ENCODE measurements at regions not wholly inside any gene's neighbourhood (a gene's known extent, or its start where the extent isn't known, plus 50 kb on each side); places are given as distances from the start of the nearest gene placed in this dataset.

DNA sequence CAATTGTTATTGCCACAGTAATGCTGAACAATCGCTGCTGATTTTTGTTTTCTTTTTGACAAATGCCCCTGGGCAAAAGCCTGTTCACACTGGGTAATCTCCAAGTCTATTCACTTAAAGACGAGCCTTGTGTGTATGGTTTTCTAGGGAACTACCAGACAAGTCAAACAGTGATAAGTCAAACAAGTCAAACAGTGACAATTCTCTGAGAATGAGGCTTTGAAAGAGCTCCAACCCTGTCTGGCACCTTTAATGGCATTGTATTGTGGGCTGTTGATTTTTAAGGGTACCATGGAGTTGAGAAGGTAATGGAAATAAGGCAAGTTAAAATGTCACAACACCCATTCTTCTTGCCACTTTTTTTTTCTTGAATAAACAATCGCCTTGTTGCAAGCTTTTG is 59.4 kb upstream of the TMC3 start:
- no peak for DNase-seq

DNA sequence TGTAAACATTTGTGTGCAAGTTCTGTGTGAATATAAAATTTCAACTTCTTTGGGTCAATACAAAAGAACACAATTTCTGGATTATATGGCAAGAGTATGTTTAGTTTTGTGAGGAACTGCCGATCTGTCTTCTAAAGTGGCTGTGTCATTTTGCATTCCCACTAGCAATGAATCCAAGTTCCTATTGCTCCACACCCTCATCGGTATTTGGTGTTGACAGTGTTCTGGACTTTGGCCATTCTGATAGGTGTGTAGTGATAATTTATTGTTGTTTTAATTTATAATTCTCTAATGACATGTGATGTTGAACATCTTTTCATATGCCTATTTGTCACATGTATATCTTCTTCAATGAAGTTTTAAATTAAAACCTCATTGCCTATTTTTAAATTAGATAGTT is 58.2 kb upstream of the TMC3 start:
- DNase-seq, result no peak

DNA sequence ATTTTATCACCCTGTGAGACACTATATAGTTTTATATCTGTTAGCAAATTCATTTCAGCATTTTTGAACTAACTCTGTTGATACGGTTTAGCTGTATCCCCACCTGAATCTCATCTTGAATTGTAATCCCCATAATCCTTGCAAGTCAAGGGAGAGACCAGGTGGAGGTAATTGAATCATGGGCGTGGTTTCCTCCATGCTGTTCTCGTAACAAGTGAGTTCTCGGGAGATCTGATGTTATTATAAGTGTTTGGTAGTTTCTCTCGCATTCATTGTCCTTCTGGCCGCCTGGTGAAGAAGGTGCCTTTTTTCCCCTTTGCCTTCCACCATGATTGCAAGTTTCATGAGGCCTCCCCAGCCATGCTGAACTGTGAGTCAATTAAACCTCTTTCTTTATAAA is 53.2 kb upstream of the TMC3 start:
- no peak for DNase-seq

DNA sequence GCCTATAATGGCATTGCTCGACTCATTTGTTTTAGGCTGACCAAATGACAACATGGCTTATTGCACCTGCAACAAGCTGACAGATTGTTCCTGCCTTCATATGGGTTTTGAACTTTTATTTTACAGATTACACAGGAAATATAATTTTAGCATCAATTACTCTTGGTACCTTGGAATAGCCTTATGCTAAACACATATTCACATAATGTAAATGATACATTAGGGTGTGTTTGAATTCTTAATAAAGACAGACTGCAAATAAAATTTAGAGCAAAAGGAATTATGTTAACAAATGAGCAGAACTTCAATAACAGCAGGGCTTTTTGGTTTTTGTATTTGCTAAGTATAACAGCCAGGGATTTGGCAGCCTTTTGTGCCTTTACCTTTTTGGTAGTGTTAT is 51.9 kb upstream of the TMC3 start:
- DNase-seq, result no peak
